HG02840 (cell line): ENCODE measurements at regions not wholly inside any gene's neighbourhood (a gene's known extent, or its start where the extent isn't known, plus 50 kb on each side); places are given as distances from the start of the nearest gene placed in this dataset.
A peak's percentile ranks its signal among the peaks of the same experiment; 100 is the strongest.
"Not testable (repeated sequence)": the region's sequence is repeated elsewhere in the genome, so short reads cannot be mapped to it uniquely, and the experiment has no call there.

Source experiments
- ATAC-seq: cut with Tn5 transposase; IDR thresholded peaks from one replicate; pipeline ENCODE4 v1.9.1; 2021; ENCODE audit warnings: mild to moderate bottlenecking, moderate library complexity, moderate number of reproducible peaks; ENCODE audit not compliant: unreplicated experiment, low FRiP score

DNA sequence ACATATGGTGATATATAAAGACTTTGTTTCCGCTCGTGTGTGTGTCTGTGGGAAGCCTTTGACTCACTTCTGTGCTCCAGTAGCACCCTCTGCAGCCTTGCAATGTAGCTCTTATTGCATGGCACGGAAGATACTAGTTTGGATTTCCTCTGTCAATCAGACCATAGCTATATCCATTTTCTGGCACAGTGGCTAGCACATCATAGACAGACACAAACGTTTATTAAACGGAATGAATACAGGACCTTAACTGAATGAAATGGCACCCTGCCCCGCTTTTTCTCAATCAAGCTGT lies 124.0 kb upstream of the PTPN20 start:
- ATAC-seq: peak; percentile 16

- ATAC-seq: not testable (repeated sequence)
These were observed 118.4 kb upstream of the PTPN20 start for GRCh38 chr10:46792657-46793357.

- ATAC-seq: not testable (repeated sequence)
These were observed 114.9 kb upstream of the PTPN20 start for GRCh38 chr10:46796351-46796750.

DNA sequence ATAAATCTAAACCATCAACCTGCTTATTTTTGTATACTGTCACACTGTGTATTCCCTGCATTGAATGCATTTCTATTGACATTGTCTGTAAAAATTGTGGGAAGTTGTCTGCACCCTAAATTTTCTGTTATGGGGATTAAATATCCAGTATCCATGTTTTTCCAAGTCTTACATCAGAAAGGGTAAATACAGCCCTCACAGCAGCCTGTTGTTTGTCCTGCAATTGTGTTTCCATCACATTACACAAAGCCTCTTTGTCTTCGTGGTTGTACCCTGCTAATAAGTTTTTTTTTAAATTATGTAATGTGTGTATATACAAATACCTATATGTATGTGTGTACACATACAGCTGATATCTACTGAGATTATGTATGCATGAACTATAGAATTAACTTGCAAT lies 109.2 kb upstream of the PTPN20 start:
- ATAC-seq: not testable (repeated sequence)

- not testable (repeated sequence) for ATAC-seq
These were observed 108.1 kb upstream of the PTPN20 start for GRCh38 chr10:46803082-46803481.

DNA sequence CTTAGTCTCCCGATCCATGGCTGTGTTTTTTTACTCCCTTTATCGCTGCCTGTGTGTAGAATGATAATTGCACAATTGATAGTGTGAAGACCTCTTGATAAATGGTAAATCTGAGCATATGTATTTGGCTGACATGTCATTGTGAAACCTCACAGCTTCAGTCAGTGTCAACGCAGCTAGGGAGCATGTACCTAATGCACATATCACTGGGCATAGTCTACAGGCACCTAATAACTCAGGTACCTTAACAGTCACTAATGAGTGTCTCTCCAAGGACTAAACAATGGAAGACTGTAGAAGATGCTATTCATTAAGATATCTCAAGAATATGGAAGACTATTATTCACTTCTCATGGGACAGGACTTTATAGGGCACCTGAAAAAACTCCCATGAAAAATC lies 101.0 kb upstream of the PTPN20 start:
- not testable (repeated sequence) for ATAC-seq

DNA sequence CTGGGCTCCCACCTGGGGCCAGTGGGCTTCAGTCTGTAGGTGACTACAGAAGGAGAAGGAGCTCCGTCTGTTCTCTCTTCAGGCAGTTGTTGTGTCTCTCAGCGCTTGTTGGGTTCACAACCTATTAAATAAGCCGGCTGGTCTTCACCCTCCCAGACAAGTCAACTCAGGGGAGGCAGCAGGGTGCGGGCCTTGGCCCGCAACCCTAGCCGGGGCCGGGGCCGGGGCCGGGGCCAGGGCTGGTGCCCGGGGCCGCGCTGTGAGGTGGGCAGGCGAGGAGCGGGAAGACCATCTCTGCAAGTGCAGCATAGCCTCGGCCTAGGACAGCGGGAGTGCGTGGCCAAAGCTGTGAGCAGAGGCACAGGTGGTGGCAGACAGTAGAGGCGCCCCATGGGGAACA lies 95.1 kb upstream of the PTPN20 start:
- not testable (repeated sequence) for ATAC-seq

DNA sequence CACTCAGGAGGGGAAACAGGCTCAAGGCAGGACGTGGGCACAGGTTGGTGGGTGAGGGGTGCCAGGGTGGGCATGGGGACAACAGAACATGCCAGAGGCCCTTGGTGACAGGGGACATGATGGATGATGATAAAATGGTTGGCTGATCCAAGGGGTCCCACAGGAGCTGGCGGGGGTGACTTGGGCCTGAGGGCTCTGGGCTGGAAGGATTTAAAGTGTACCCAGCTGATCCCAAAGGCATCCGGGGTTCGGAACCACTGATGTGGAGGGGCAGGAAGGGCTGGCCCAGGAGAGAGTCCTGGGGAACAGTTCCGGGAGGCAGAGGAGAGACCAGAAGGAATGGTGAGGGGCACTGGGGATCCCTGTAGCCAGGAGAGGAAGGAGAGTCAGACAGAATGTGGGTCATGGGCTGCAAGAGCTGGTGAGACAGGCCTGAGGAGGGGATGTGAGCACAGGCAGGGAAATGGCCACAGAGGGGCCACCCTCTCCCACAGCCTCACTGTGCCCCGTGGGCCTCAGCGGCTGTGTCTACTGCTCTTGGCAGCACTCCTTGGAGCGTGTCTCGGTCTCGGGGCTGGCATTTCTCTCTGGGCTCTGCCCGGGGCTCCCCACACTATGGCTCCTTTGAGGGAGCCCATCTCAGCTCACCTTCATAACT lies 70.7 kb upstream of the PTPN20 start:
- ATAC-seq: not testable (repeated sequence)

GRCh38 chr10:46841051-46841593 lies 70.1 kb upstream of the PTPN20 start:
- not testable (repeated sequence) for ATAC-seq

DNA sequence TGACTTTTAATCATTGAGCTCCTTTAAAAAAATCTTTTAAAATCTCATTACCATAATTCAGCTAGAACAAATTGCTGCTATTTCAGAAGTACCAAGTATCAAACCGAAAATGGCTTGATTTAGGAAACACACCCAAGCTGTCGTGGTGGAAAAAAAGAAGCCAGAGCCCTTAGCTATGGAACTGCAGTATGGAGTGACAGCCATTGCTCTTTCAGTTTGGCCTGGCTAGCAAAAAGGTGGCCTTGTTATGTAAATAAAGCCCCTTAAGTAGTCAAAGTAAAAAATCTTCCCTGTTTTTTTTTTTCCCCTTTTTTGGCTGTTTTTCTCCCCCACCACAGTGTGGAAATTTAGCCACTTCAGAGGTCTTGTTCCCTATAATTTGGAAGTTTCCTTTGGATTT lies 66.0 kb upstream of the PTPN20 start:
- ATAC-seq: not testable (repeated sequence)

GRCh38 chr10:46845640-46846039 lies 65.6 kb upstream of the PTPN20 start:
- not testable (repeated sequence) for ATAC-seq

GRCh38 chr10:46860753-46861152 lies 50.5 kb upstream of the PTPN20 start:
- not testable (repeated sequence) for ATAC-seq
